SK-N-SH (cell line): ENCODE measurements at regions not wholly inside any gene's neighbourhood (a gene's known extent, or its start where the extent isn't known, plus 50 kb on each side); places are given as distances from the start of the nearest gene placed in this dataset.

Source experiments
- CTCF ChIA-PET: fragments of 300-600, 350-600 bp; formaldehyde crosslinking; extraction: SDS; loops from one replicate; lab custom pipeline; 2021; lab: Yijun Ruan, JAX
- POLR2A ChIA-PET: fragments of 350-600 bp; sonication (Branson Sonifier 250); formaldehyde crosslinking; extraction: SDS; loops from one replicate; lab custom pipeline; 2020; ENCODE audit warnings: antibody characterized with exemption, inconsistent platforms; lab: Yijun Ruan, JAX
- DNase-seq: peaks from one replicate; pipeline ENCODE4 v3.0.0; 2012
- H2AFZ ChIP-seq: fragments of 200-600 bp; sonication (generic); 2 replicates; pipeline ENCODE4 v1.8.1; 2016; ENCODE audit warnings: antibody characterized with exemption, mild to moderate bottlenecking, low read depth
- H3F3A ChIP-seq: fragments of 200-600 bp; sonication (generic); replicated peaks from 2 replicates; pipeline ENCODE3; 2016; ENCODE audit warnings: antibody characterized with exemption, mild to moderate bottlenecking; ENCODE audit not compliant: insufficient read depth
- H3K27ac ChIP-seq, 2 experiments: fragments of 200-500 bp in 1 of 2; fragments of 200-600 bp in 1 of 2; sonication (Bioruptor generic) in 1 of 2; sonication (generic), shearing (Covaris generic) in 1 of 2; 2 replicates each; pipeline versions ENCODE4 v1.5.1 to v1.6.1; 2014 to 2016; ENCODE audit warnings: low read depth in 2 of 2, inconsistent platforms in 1 of 2, low read length in 1 of 2, mild to moderate bottlenecking in 1 of 2, mixed read lengths in 1 of 2
- H3K27me3 ChIP-seq: fragments of 200-600 bp; sonication (generic), shearing (Covaris generic); 2 replicates; pipeline ENCODE4 v1.6.1; 2016; ENCODE audit warnings: mixed run types; ENCODE audit not compliant: insufficient read depth
- H3K36me3 ChIP-seq, 2 experiments: fragments of 200-500 bp in 1 of 2; fragments of 200-600 bp in 1 of 2; sonication (Bioruptor generic) in 1 of 2; sonication (generic) in 1 of 2; replicated peaks in 1 of 2; 2 replicates each; pipeline versions ENCODE3 to v1.5.1; 2014 to 2016; ENCODE audit warnings: low read length in 1 of 2, mild to moderate bottlenecking in 1 of 2; ENCODE audit not compliant: insufficient read depth in 2 of 2, control insufficient read depth in 1 of 2
- H3K4me1 ChIP-seq, 2 experiments: fragments of 200-500 bp in 1 of 2; fragments of 200-600 bp in 1 of 2; sonication (Bioruptor generic) in 1 of 2; sonication (generic), shearing (Covaris generic) in 1 of 2; 2 replicates each; pipeline versions ENCODE4 v1.5.1 to v1.6.1; 2014 to 2016; ENCODE audit warnings: low read depth in 1 of 2, low read length in 1 of 2, mixed run types in 1 of 2; ENCODE audit not compliant: insufficient read depth in 2 of 2, control insufficient read depth in 1 of 2
- H3K4me2 ChIP-seq: fragments of 200-600 bp; sonication (generic), shearing (Covaris generic); 2 replicates; pipeline ENCODE4 v1.6.1; 2017; ENCODE audit warnings: mixed run types
- H3K4me3 ChIP-seq, 2 experiments: fragments of 200-500 bp in 1 of 2; fragments of 200-600 bp in 1 of 2; sonication (Bioruptor generic) in 1 of 2; sonication (generic), shearing (Covaris generic) in 1 of 2; 2 replicates each; pipeline versions ENCODE4 v1.5.1 to v1.8.1; 2014 to 2016; ENCODE audit warnings: low read depth in 2 of 2, inconsistent platforms in 1 of 2, low read length in 1 of 2, mild to moderate bottlenecking in 1 of 2, mixed read lengths in 1 of 2, moderate library complexity in 1 of 2
- H3K79me2 ChIP-seq: fragments of 200-600 bp; sonication (generic); 2 replicates; pipeline ENCODE4 v1.8.1; 2017; ENCODE audit warnings: mild to moderate bottlenecking; ENCODE audit not compliant: insufficient read depth
- H3K9ac ChIP-seq: fragments of 200-600 bp; sonication (generic); 2 replicates; pipeline ENCODE4 v1.6.1; 2017; ENCODE audit warnings: mixed run types
- H3K9me2 ChIP-seq: fragments of 200-600 bp; sonication (generic); 2 replicates; pipeline ENCODE4 v1.6.1; 2017; ENCODE audit warnings: mixed run types
- H3K9me3 ChIP-seq: fragments of 200-600 bp; sonication (generic); 2 replicates; pipeline ENCODE4 v1.6.1; 2017; ENCODE audit warnings: mixed run types, mild to moderate bottlenecking, moderate library complexity
- H4K20me1 ChIP-seq: fragments of 200-600 bp; sonication (generic); 2 replicates; pipeline ENCODE4 v1.6.1; 2017; ENCODE audit warnings: mild to moderate bottlenecking, mixed run types; ENCODE audit not compliant: insufficient read depth
- CHD2 ChIP-seq: fragments of 150-350 bp; IDR thresholded peaks from 2 replicates; pipeline ENCODE4 v1.6.1; 2018; ENCODE audit warnings: low read length; ENCODE audit not compliant: partially characterized antibody
- ELF1 ChIP-seq: IDR thresholded peaks from 2 replicates; pipeline ENCODE4 v1.4.0; 2012
- EZH2phosphoT487 ChIP-seq: fragments of 200-600 bp; sonication (generic); IDR thresholded peaks from 2 replicates; pipeline ENCODE4 v1.6.1; 2017; ENCODE audit warnings: low read depth, mixed run types, mild to moderate bottlenecking, antibody characterized with exemption, moderate library complexity, borderline replicate concordance
- FOSL2 ChIP-seq: IDR thresholded peaks from 2 replicates; pipeline ENCODE4 v1.4.0; 2012; ENCODE audit warnings: low read depth, mild to moderate bottlenecking, moderate library complexity, borderline replicate concordance
- FOXM1 ChIP-seq: IDR thresholded peaks from 2 replicates; pipeline ENCODE4 v1.4.0; 2012; ENCODE audit warnings: low read depth, mild to moderate bottlenecking
- GABPA ChIP-seq: IDR thresholded peaks from 2 replicates; pipeline ENCODE4 v1.4.0; 2012; ENCODE audit warnings: low read depth, mild to moderate bottlenecking
- GATA2 ChIP-seq: sonication (generic); formaldehyde crosslinking; IDR thresholded peaks from 2 replicates; pipeline ENCODE4 v1.5.0; 2020; ENCODE audit warnings: mild to moderate bottlenecking, missing genetic modification reagents
- JUND ChIP-seq: IDR thresholded peaks from 2 replicates; pipeline ENCODE4 v1.4.0; 2012
- MAX ChIP-seq: IDR thresholded peaks from 2 replicates; pipeline ENCODE4 v1.4.0; 2012; ENCODE audit warnings: low read depth
- MEF2A ChIP-seq: IDR thresholded peaks from 2 replicates; pipeline ENCODE4 v1.4.0; 2012; ENCODE audit warnings: low read depth, borderline replicate concordance
- NFIC ChIP-seq: IDR thresholded peaks from 2 replicates; pipeline ENCODE4 v1.4.0; 2012; ENCODE audit warnings: borderline replicate concordance
- NRF1 ChIP-seq: IDR thresholded peaks from 2 replicates; pipeline ENCODE4 v1.6.1; 2012; ENCODE audit warnings: low read depth, mild to moderate bottlenecking, low read length
- PBX3 ChIP-seq: IDR thresholded peaks from 2 replicates; pipeline ENCODE4; 2012
- RAD21 ChIP-seq: IDR thresholded peaks from 2 replicates; pipeline ENCODE4 v1.6.1; 2012; ENCODE audit warnings: mild to moderate bottlenecking, low read length
- RCOR1 ChIP-seq: fragments of 150-350 bp; IDR thresholded peaks from 2 replicates; pipeline ENCODE4 v1.6.1; 2017; ENCODE audit warnings: antibody characterized with exemption, low read length
- RFX5 ChIP-seq: IDR thresholded peaks from 2 replicates; pipeline ENCODE4 v1.6.1; 2012; ENCODE audit warnings: mild to moderate bottlenecking, improper control_type of control experiment, low read length
- RXRA ChIP-seq: IDR thresholded peaks from 2 replicates; pipeline ENCODE4 v1.4.0; 2012; ENCODE audit warnings: low read depth, mild to moderate bottlenecking, borderline replicate concordance
- SIN3A ChIP-seq: IDR thresholded peaks from 2 replicates; pipeline ENCODE4 v1.6.1; 2012; ENCODE audit warnings: low read depth, mild to moderate bottlenecking, low read length, moderate library complexity, borderline replicate concordance
- SMC3 ChIP-seq: IDR thresholded peaks from 2 replicates; pipeline ENCODE4 v1.6.1; 2012; ENCODE audit warnings: low read depth, low read length, improper control_type of control experiment
- TAF1 ChIP-seq: IDR thresholded peaks from 2 replicates; pipeline ENCODE4 v1.6.1; 2012; ENCODE audit warnings: low read depth, mild to moderate bottlenecking, low read length, moderate library complexity, borderline replicate concordance
- TCF12 ChIP-seq: IDR thresholded peaks from 2 replicates; pipeline ENCODE4 v1.4.0; 2012
- USF1 ChIP-seq: IDR thresholded peaks from 2 replicates; pipeline ENCODE4 v1.4.0; 2012; ENCODE audit warnings: low read depth, borderline replicate concordance
- USF2 ChIP-seq: fragments of 150-350 bp; IDR thresholded peaks from 2 replicates; pipeline ENCODE4 v1.6.1; 2017; ENCODE audit warnings: antibody characterized with exemption, low read length, low read depth, borderline replicate concordance
- YY1 ChIP-seq: IDR thresholded peaks from 2 replicates; pipeline ENCODE4 v1.4.0; 2012; ENCODE audit warnings: low read depth, mild to moderate bottlenecking
- WGBS: methylation state at CpG from one replicate; pipeline ENCODE4 v1.1.6; 2017; ENCODE audit warnings: low lambda C conversion rate; 5-methylcytosine and 5-hydroxymethylcytosine counted together

GRCh38 chr10:42955493-42955889, 121.4 kb upstream of the RET start:
- CTCF ChIA-PET, result no interaction called here

GRCh38 chr10:42956045-42956444, 120.8 kb upstream of the RET start:
- Histone ChIP-seq H3K4me3 (no peak overlapping the region), H3K27me3 (no peaks in the 10 kb centered on the region), H3K27ac (no peak overlapping the region), H3K36me3 (no peaks in the 10 kb centered on the region), H3K4me2 (no peak overlapping the region), H3K79me2 (no peaks in the 10 kb centered on the region), H2AFZ (no peak overlapping the region), H3F3A (no peaks in the 10 kb centered on the region), H3K9ac (no peak overlapping the region), H4K20me1 (no peaks in the 10 kb centered on the region), H3K4me1 (peaks cover 0 to 35% of the 10 kb centered on the region in 2 experiments; a peak in 2 of 4 replicates), H3K9me3 (no peaks in the 10 kb centered on the region), H3K9me2 (no peaks in the 10 kb centered on the region)
- no peak for DNase-seq
- TF ChIP-seq GATA2 (CRISPR knock-in tag) (no peak), RFX5 (no peak), ELF1 (no peak), MAX (no peak), RCOR1 (no peak), TCF12 (no peak), SIN3A (no peak), CHD2 (no peak), FOXM1 (no peak), PBX3 (no peak), RXRA (no peak), YY1 (no peak), TAF1 (no peak), EZH2phosphoT487 (no peak), NFIC (no peak), RAD21 (no peak), USF2 (no peak), USF1 (no peak), GABPA (no peak), MEF2A (no peak)
- ChIA-PET POLR2A (no interaction called here), CTCF (no interaction called here)
- 60% methylated on average over 3 of the region's 3 CpGs for WGBS

More at GRCh38 chr10:42955493-42955889, 121.4 kb upstream of the RET start:
- H3K4me2 ChIP-seq, result no peak overlapping the region
- TF ChIP-seq MAX, result no peak
- no peak for TF ChIP-seq CHD2
- TF ChIP-seq NFIC, result no peak
- TF ChIP-seq RCOR1, result no peak
- no peak for TF ChIP-seq TAF1
- no peak for TF ChIP-seq NRF1
- no peak for TF ChIP-seq GABPA
- no peak for TF ChIP-seq FOSL2
- TF ChIP-seq MEF2A, result no peak
- no peak for TF ChIP-seq SMC3
- TF ChIP-seq RXRA, result no peak
- no peak for TF ChIP-seq JUND
- no peak for TF ChIP-seq USF2
- no peaks in the 10 kb centered on the region for H3K79me2 ChIP-seq
- H3K27ac ChIP-seq, result no peak overlapping the region
- H3K9me2 ChIP-seq, result no peaks in the 10 kb centered on the region
- no peaks in the 10 kb centered on the region for H3K27me3 ChIP-seq
- no peaks in the 10 kb centered on the region for H3F3A ChIP-seq
- WGBS, result 28% methylated on average over 2 of the region's 3 CpGs
- no peak overlapping the region for H3K4me3 ChIP-seq
- DNase-seq, result no peak
- H3K9ac ChIP-seq, result no peak overlapping the region
- H3K9me3 ChIP-seq, result no peaks in the 10 kb centered on the region
- H2AFZ ChIP-seq, result no peak overlapping the region
- POLR2A ChIA-PET, result no interaction called here
- no peaks in the 10 kb centered on the region for H3K36me3 ChIP-seq
- no peaks in the 10 kb centered on the region for H4K20me1 ChIP-seq
- peaks cover 0 to 30% of the 10 kb centered on the region in 2 experiments; a peak in 2 of 4 replicates for H3K4me1 ChIP-seq
